H1 (cell line): ENCODE measurements at regions not wholly inside any gene's neighbourhood (a gene's known extent, or its start where the extent isn't known, plus 50 kb on each side); places are given as distances from the start of the nearest gene placed in this dataset.

ENCODE experiments used
- CTCF ChIA-PET: fragments of 300-600 bp; sonication (Branson Sonifier 250); formaldehyde crosslinking; loops from one replicate; lab custom pipeline; 2021; ENCODE audit not compliant: partially characterized antibody; lab: Charles Lee
- POLR2A ChIA-PET: fragments of 300-600 bp; sonication (Branson Sonifier 250); formaldehyde crosslinking; loops from one replicate; lab custom pipeline; 2021; ENCODE audit warnings: inconsistent platforms; ENCODE audit not compliant: partially characterized antibody; lab: Charles Lee
- DNase-seq, 2 experiments: peaks; one replicate each; pipeline versions ENCODE4 v3.0.0 to v3.0.0-alpha.2; 2010 to 2022; ENCODE audit warnings: low spot score in 2 of 2, low read depth in 1 of 2, mixed read lengths in 1 of 2
- FAIRE-seq: peaks from 2 replicates; lab custom pipeline; 2011; peaks lifted over from hg19 to GRCh38; lab: Jason Lieb, UNC
- H2AFZ ChIP-seq: 2 replicates; pipeline ENCODE4 v1.8.1; 2012; ENCODE audit warnings: low read length, inconsistent platforms
- H2AK5ac ChIP-seq: 2 replicates; pipeline ENCODE4 v1.6.1; 2013; ENCODE audit warnings: low read depth, low read length
- H2BK120ac ChIP-seq: replicated peaks from 2 replicates; pipeline ENCODE3; 2013; ENCODE audit warnings: low read depth, low read length, inconsistent platforms
- H2BK12ac ChIP-seq: 2 replicates; pipeline ENCODE4 v1.6.1; 2013; ENCODE audit warnings: low read depth, low read length
- H2BK15ac ChIP-seq: 2 replicates; pipeline ENCODE4 v1.6.1; 2013; ENCODE audit warnings: low read length
- H2BK20ac ChIP-seq: 2 replicates; pipeline ENCODE4 v1.6.1; 2013; ENCODE audit warnings: low read length
- H2BK5ac ChIP-seq: 2 replicates; pipeline ENCODE4 v1.6.1; 2013; ENCODE audit warnings: low read depth, low read length
- H3K14ac ChIP-seq: 2 replicates; pipeline ENCODE4 v1.6.1; 2013; ENCODE audit warnings: inconsistent platforms; ENCODE audit not compliant: insufficient read length
- H3K18ac ChIP-seq: 2 replicates; pipeline ENCODE4 v1.6.1; 2013; ENCODE audit warnings: low read length; ENCODE audit errors: extremely low read depth
- H3K23ac ChIP-seq: 2 replicates; pipeline ENCODE4 v1.6.1; 2013; ENCODE audit warnings: inconsistent platforms; ENCODE audit not compliant: insufficient read length
- H3K23me2 ChIP-seq: 2 replicates; pipeline ENCODE4 v1.6.1; 2013; ENCODE audit warnings: low read depth, low read length
- H3K27ac ChIP-seq: 2 replicates; pipeline ENCODE4 v1.6.1; 2011; ENCODE audit warnings: low read depth, low read length, inconsistent platforms
- H3K27me3 ChIP-seq, 4 experiments: replicated peaks in 1 of 4; 1 replicate in 1 of 4; 2 replicates in 3 of 4; pipeline versions ENCODE4 v1.6.1 to v1.8.1; 2011 to 2013; ENCODE audit warnings: low read length in 3 of 4, mild to moderate bottlenecking in 3 of 4, inconsistent platforms in 2 of 4, mixed read lengths in 2 of 4, moderate library complexity in 1 of 4; ENCODE audit not compliant: control insufficient read depth in 3 of 4, insufficient read depth in 3 of 4; ENCODE audit errors: extremely low read depth in 1 of 4
- H3K36me3 ChIP-seq, 4 experiments: 2 replicates each; pipeline versions ENCODE4 v1.6.1 to v1.8.1; 2011 to 2013; ENCODE audit warnings: mild to moderate bottlenecking in 4 of 4, low read length in 3 of 4, moderate library complexity in 2 of 4, control low read depth in 1 of 4, inconsistent platforms in 1 of 4; ENCODE audit not compliant: insufficient read depth in 4 of 4, control insufficient read depth in 2 of 4
- H3K4ac ChIP-seq: replicated peaks from 2 replicates; pipeline ENCODE3; 2013; ENCODE audit warnings: low read length, low read depth, mixed read lengths, inconsistent platforms; ENCODE audit not compliant: insufficient read length
- H3K4me1 ChIP-seq, 4 experiments: replicated peaks in 1 of 4; 1 replicate in 1 of 4; 2 replicates in 3 of 4; pipeline versions ENCODE4 v1.6.1 to v1.8.1; 2011 to 2013; ENCODE audit warnings: low read length in 3 of 4, inconsistent platforms in 2 of 4, mixed read lengths in 1 of 4; ENCODE audit not compliant: insufficient read depth in 4 of 4, control insufficient read depth in 3 of 4
- H3K4me2 ChIP-seq, 2 experiments: 2 replicates each; pipeline versions ENCODE4 v1.6.1 to v1.8.1; 2011 to 2013; ENCODE audit warnings: low read depth in 2 of 2, low read length in 2 of 2, control low read depth in 1 of 2, inconsistent platforms in 1 of 2, mild to moderate bottlenecking in 1 of 2; ENCODE audit not compliant: insufficient read depth in 1 of 2
- H3K4me3 ChIP-seq, 4 experiments: fragments of 200-600, 300-600 bp in 1 of 4; sonication (generic), shearing (Covaris generic), sonication (Bioruptor Twin) in 1 of 4; 2 replicates each; pipeline versions ENCODE4 v1.5.1 to v1.8.1; 2011 to 2016; ENCODE audit warnings: low read length in 4 of 4, low read depth in 3 of 4, control low read depth in 2 of 4, inconsistent platforms in 2 of 4, mild to moderate bottlenecking in 2 of 4, mixed read lengths in 1 of 4, moderate library complexity in 1 of 4; ENCODE audit not compliant: insufficient read depth in 2 of 4; ENCODE audit errors: extremely low read depth in 1 of 4
- H3K56ac ChIP-seq: replicated peaks from 2 replicates; pipeline ENCODE3; 2013; ENCODE audit warnings: low read depth, mild to moderate bottlenecking, mixed read lengths, low read length, inconsistent platforms; ENCODE audit not compliant: insufficient read length
- H3K79me1 ChIP-seq: 2 replicates; pipeline ENCODE4 v1.6.1; 2013; ENCODE audit warnings: low read depth, low read length, control low read depth
- H3K79me2 ChIP-seq, 2 experiments: 2 replicates each; pipeline versions ENCODE4 v1.6.1 to v1.8.1; 2012 to 2013; ENCODE audit warnings: low read length in 2 of 2, mild to moderate bottlenecking in 2 of 2, inconsistent platforms in 1 of 2; ENCODE audit not compliant: insufficient read depth in 2 of 2, control insufficient read depth in 1 of 2
- H3K9ac ChIP-seq, 4 experiments: replicated peaks in 1 of 4; 1 replicate in 1 of 4; 2 replicates in 3 of 4; pipeline versions ENCODE4 v1.6.1 to v1.8.1; 2011 to 2013; ENCODE audit warnings: low read depth in 3 of 4, low read length in 3 of 4, control low read depth in 2 of 4, mild to moderate bottlenecking in 2 of 4, moderate library complexity in 2 of 4, inconsistent platforms in 1 of 4; ENCODE audit errors: extremely low read depth in 1 of 4
- H3K9me3 ChIP-seq, 2 experiments: 2 replicates each; pipeline versions ENCODE4 v1.6.1 to v1.8.1; 2012 to 2013; ENCODE audit warnings: mild to moderate bottlenecking in 2 of 2, moderate library complexity in 2 of 2, control low read depth in 1 of 2, inconsistent platforms in 1 of 2, low read depth in 1 of 2, low read length in 1 of 2, mixed read lengths in 1 of 2; ENCODE audit not compliant: insufficient read depth in 2 of 2
- H4K20me1 ChIP-seq, 2 experiments: replicated peaks in 1 of 2; 2 replicates each; pipeline versions ENCODE3 to v1.8.1; 2011 to 2013; ENCODE audit warnings: inconsistent platforms in 2 of 2, low read length in 2 of 2, mild to moderate bottlenecking in 1 of 2; ENCODE audit not compliant: insufficient read depth in 2 of 2, control insufficient read depth in 1 of 2
- H4K5ac ChIP-seq: 2 replicates; pipeline ENCODE4 v1.6.1; 2013; ENCODE audit warnings: low read length, low read depth, mixed read lengths, inconsistent platforms; ENCODE audit not compliant: insufficient read length
- H4K8ac ChIP-seq: 2 replicates; pipeline ENCODE4 v1.8.0; 2013; ENCODE audit warnings: mild to moderate bottlenecking, moderate library complexity, low read length, inconsistent platforms; ENCODE audit not compliant: insufficient read depth; ENCODE audit errors: extremely low read depth
- H4K91ac ChIP-seq: replicated peaks from 2 replicates; pipeline ENCODE3; 2013; ENCODE audit warnings: low read length, mixed read lengths, inconsistent platforms; ENCODE audit not compliant: insufficient read length
- FOSL1 ChIP-seq: IDR thresholded peaks from 2 replicates; pipeline ENCODE4 v1.6.1; 2011; ENCODE audit warnings: mild to moderate bottlenecking, low read depth, low read length, moderate library complexity; ENCODE audit not compliant: insufficient read depth
- SP4 ChIP-seq: IDR thresholded peaks from 2 replicates; pipeline ENCODE4 v1.6.1; 2012; ENCODE audit warnings: low read length, inconsistent platforms
- WGBS, 2 experiments: shearing (Covaris generic) in 1 of 2; methylation state at CpG; one replicate each; pipeline versions ENCODE4 v1.1.6 to v1.1.7; 2013 to 2015; ENCODE audit warnings: low lambda C conversion rate in 2 of 2, mixed read lengths in 2 of 2, inconsistent platforms in 1 of 2, low coverage in 1 of 2, missing lambda C conversion rate in 1 of 2; ENCODE audit not compliant: insufficient replicate concordance in 2 of 2, insufficient coverage in 1 of 2, insufficient read length in 1 of 2; ENCODE audit errors: extremely low coverage in 1 of 2, missing lambda C conversion rate in 1 of 2; 5-methylcytosine and 5-hydroxymethylcytosine counted together

DNA sequence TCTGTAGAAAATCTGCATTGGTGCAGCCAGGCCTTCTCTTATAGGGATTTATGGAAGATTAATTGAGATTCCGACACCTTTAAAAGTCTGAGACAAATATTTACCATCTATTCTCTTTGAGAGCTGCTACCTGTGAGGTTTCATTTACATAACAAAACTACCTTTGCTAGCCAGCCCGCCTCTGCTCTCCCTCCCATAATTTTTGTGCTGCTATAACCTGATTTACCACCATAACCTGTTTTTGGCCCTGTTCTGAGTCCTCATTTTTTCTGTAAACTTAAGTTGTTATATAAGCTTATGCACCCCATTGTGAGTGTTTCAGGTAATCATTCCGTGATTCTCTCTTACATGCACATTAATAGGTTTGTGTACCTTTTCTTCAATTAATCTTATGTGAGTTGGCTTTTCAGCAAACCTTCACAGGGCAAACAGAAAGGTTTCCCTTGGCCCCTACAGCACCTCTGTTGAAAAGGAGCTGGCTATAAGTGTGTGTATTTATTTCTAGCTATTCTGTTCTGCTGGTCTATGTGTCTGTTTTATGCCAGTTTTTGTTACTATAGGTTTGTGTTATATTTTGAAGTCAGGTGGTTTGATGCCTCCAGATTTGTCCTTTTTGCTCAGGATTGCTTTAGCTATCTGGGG, 114.9 kb upstream of the XIRP2 start:
- Histone ChIP-seq H2BK12ac (no peak overlapping the region), H3K79me2 (no peaks in the 10 kb centered on the region), H3K9ac (no peak overlapping the region), H3K9me3 (peaks cover 3 to 4% of the 10 kb centered on the region in 2 experiments; a peak in 1 of 4 replicates), H3K56ac (no peak overlapping the region), H3K23ac (no peak overlapping the region), H2AK5ac (no peak overlapping the region), H3K4ac (no peak overlapping the region), H4K20me1 (no peaks in the 10 kb centered on the region), H3K14ac (no peak overlapping the region), H3K18ac (0 out of 2 replicates have a peak overlapping the region, but pooled peaks have one; percentile 0), H4K8ac (no peak overlapping the region), H2BK20ac (no peak overlapping the region), H3K27me3 (no peaks in the 10 kb centered on the region), H3K27ac (no peak overlapping the region), H2AFZ (no peak overlapping the region), H3K23me2 (no peaks in the 10 kb centered on the region), H2BK120ac (peak overlapping the region; percentile 83), H4K5ac (peak overlapping the region; percentile 44), H3K36me3 (no peaks in the 10 kb centered on the region; a peak in 1 of 8 replicates), H3K79me1 (no peaks in the 10 kb centered on the region), H3K4me2 (peak overlapping the region; percentile 54 to 63), H4K91ac (no peak overlapping the region), H2BK15ac (no peak overlapping the region), H3K4me1 (peaks cover 0 to 15% (median 4%) of the 10 kb centered on the region in 4 experiments; a peak in 4 of 7 replicates), H3K4me3 (peak overlapping the region in 1 of 4 experiments; percentile 35; a peak in 1 of 8 replicates), H2BK5ac (no peak overlapping the region)
- CTCF ChIA-PET: no interaction called here
- POLR2A ChIA-PET: interaction anchor here (1.5 kb wide), 1 partner anchor 9 kb away, joined by 3 read pairs; no protein-coding TSS in a partner anchor
- WGBS, 2 experiments: 3% methylated on average over 3 of the region's 3 CpGs; no CpG with 5 or more reads in 1 of the 2 experiments
- TF ChIP-seq SP4 (no peak), FOSL1 (no peak)
- no peak for DNase-seq
- no peak for FAIRE-seq
